GM06990 (cell line): ENCODE measurements at regions not wholly inside any gene's neighbourhood (a gene's known extent, or its start where the extent isn't known, plus 50 kb on each side); places are given as distances from the start of the nearest gene placed in this dataset.

Source experiments
- DNase-seq: peaks from one replicate; pipeline ENCODE4 v3.0.0-alpha.2; 2011; ENCODE audit not compliant: insufficient read length; ENCODE audit errors: extremely low read depth
- H3K27me3 ChIP-seq: replicated peaks from 2 replicates; pipeline ENCODE4 v1.6.0; 2011; ENCODE audit warnings: low read length; ENCODE audit not compliant: control insufficient read depth, insufficient read depth
- H3K36me3 ChIP-seq: 2 replicates; pipeline ENCODE4 v1.5.1; 2011; ENCODE audit warnings: low read length; ENCODE audit not compliant: control insufficient read depth, insufficient read depth
- H3K4me3 ChIP-seq: replicated peaks from 2 replicates; pipeline ENCODE4 v1.5.1; 2011; ENCODE audit warnings: low read depth, mild to moderate bottlenecking, control low read depth, low read length
- TF ChIP-seq, protein P1 (sequence below): IDR thresholded peaks from 2 replicates; pipeline ENCODE4 v1.5.1; 2011; ENCODE audit warnings: low read length, control low read depth, mild to moderate bottlenecking, inconsistent platforms; ENCODE audit not compliant: insufficient read depth, poor library complexity, severe bottlenecking

DNA sequence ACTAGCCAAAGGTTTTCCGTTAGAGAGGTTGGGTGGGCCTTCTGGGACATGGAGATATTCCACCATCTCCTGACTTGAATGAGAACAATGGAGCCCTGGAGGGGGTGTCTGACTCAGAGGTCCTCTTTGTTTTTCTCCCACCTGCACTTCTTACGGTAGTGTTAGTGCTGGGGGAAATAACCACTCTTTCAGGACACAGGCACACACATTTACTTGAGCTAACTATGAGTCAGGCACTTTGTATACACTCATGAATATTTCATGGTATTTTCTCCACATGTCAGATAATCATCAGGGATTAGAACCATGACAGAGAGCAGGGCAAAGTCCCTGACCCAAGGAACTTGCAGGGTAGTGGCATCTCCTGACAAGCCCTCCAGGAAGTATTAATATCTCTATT, 439.1 kb downstream of the TSN start:
- H3K4me3 ChIP-seq, result no peak overlapping the region
- DNase-seq, result no peak
- TF ChIP-seq, protein P1, sequence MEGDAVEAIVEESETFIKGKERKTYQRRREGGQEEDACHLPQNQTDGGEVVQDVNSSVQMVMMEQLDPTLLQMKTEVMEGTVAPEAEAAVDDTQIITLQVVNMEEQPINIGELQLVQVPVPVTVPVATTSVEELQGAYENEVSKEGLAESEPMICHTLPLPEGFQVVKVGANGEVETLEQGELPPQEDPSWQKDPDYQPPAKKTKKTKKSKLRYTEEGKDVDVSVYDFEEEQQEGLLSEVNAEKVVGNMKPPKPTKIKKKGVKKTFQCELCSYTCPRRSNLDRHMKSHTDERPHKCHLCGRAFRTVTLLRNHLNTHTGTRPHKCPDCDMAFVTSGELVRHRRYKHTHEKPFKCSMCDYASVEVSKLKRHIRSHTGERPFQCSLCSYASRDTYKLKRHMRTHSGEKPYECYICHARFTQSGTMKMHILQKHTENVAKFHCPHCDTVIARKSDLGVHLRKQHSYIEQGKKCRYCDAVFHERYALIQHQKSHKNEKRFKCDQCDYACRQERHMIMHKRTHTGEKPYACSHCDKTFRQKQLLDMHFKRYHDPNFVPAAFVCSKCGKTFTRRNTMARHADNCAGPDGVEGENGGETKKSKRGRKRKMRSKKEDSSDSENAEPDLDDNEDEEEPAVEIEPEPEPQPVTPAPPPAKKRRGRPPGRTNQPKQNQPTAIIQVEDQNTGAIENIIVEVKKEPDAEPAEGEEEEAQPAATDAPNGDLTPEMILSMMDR, result no peak
- no peaks in the 10 kb centered on the region for H3K36me3 ChIP-seq
- H3K27me3 ChIP-seq, result no peaks in the 10 kb centered on the region

DNA sequence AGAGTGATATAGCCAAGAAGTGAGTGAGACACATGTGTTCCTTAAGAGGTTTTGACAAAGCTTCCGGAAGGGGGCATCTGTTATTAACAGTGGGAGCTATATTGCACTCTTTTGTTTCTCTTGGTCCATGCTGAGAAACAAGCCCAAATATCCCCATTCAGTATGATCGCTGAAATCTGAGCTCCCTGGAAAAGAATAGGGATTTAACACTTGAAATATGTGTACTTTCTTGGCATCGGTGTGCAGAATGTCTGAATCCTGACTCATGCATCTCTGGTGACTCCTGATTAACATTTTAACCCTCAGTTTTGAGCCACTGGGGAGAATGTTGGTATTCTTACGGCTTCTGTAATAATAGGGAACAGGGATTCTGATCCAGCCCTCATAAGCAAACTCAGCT, 448.1 kb downstream of the TSN start:
- TF ChIP-seq, protein P1, result no peak
- Histone ChIP-seq H3K27me3 (no peaks in the 10 kb centered on the region), H3K4me3 (no peak overlapping the region), H3K36me3 (no peaks in the 10 kb centered on the region)
- no peak for DNase-seq

DNA sequence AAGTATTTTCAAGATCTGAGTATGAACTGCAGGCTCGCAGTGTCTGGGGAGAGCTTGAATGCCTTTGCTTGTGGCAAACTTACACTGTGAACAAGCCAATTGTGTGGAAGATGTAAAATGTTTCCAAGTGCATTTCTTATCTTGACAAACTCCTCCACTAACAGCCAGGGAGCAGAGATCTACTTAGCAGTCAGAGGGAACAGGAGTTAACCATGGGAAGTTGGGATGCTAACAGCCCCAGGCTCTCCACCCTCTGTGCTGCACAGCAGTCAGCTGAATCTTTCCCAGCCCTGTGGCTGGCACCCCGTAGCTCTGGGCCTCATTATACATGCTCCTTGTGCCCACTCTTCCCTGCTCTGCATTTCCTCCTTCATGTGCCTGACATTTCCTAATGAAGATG, 450.2 kb downstream of the TSN start:
- no peak for DNase-seq
- no peak overlapping the region for H3K4me3 ChIP-seq
- H3K27me3 ChIP-seq, result no peaks in the 10 kb centered on the region
- TF ChIP-seq, protein P1, result no peak
- H3K36me3 ChIP-seq, result no peaks in the 10 kb centered on the region

DNA sequence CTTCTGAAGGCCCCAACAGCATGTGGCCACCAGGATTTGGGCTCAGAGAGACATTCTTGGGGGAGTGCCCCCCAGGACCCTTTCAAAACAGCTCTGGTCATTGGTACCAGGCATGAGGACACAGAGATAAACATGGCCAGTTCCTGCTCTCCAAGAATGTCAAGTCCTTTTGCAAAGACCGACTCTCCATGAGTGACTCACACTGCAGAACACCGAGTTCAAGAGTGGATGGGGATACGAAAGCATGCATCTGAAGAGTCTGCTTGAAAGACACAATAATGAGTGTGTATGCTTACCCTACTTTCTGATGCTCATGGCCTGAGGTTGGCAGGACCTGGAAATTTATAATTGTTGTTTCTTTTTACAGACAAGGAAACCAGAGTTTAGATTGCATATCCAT, 450.6 kb downstream of the TSN start:
- TF ChIP-seq, protein P1, result no peak
- no peak for DNase-seq
- H3K36me3 ChIP-seq, result no peaks in the 10 kb centered on the region
- H3K27me3 ChIP-seq, result no peaks in the 10 kb centered on the region
- H3K4me3 ChIP-seq, result no peak overlapping the region

DNA sequence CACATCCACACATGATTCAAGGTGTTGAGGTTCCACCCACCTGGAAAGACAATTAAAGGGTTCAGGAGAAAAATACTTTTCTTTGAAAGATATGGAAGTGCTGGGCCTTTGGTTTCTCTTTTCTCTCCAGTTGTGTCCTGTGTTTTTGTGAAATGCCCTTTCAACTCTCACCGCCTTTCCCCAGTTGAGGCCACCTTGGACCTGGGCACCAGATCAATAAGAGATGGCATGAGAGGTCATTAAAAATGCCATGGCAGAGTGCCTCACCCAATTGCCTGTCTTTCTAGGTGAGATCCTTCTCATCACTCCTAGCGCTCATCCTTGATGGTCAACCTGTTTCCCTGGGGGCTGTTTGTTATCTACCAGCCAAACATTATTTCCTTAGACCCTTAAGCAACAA, 453.9 kb downstream of the TSN start:
- Histone ChIP-seq H3K27me3 (no peaks in the 10 kb centered on the region), H3K4me3 (no peak overlapping the region), H3K36me3 (no peaks in the 10 kb centered on the region)
- TF ChIP-seq, protein P1, result no peak
- DNase-seq, result no peak

DNA sequence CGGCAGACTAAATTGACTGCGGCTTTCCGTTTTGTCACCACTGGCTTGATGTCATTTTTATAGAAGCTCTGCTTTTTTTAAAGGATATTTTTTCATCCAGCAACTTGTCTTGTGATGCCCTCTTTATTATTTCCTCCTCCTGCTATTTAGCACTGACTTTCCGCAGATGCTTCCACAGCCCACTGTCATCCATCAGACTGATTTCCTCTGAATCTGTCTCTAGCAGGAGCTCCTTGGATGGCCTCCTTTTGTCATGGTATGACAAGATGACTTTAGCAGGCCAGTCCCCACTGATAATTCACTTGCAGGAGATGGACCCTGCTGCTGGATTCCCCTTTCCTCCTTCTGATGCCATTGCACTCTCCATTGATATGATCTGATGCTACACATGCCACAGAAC, 454.6 kb downstream of the TSN start:
- Histone ChIP-seq H3K4me3 (no peak overlapping the region), H3K36me3 (no peaks in the 10 kb centered on the region), H3K27me3 (no peaks in the 10 kb centered on the region)
- DNase-seq, result no peak
- TF ChIP-seq, protein P1, result no peak
